ENCODE measurements at regions not wholly inside any gene's neighbourhood (a gene's known extent, or its start where the extent isn't known, plus 50 kb on each side); places are given as distances from the start of the nearest gene placed in this dataset.

DNA sequence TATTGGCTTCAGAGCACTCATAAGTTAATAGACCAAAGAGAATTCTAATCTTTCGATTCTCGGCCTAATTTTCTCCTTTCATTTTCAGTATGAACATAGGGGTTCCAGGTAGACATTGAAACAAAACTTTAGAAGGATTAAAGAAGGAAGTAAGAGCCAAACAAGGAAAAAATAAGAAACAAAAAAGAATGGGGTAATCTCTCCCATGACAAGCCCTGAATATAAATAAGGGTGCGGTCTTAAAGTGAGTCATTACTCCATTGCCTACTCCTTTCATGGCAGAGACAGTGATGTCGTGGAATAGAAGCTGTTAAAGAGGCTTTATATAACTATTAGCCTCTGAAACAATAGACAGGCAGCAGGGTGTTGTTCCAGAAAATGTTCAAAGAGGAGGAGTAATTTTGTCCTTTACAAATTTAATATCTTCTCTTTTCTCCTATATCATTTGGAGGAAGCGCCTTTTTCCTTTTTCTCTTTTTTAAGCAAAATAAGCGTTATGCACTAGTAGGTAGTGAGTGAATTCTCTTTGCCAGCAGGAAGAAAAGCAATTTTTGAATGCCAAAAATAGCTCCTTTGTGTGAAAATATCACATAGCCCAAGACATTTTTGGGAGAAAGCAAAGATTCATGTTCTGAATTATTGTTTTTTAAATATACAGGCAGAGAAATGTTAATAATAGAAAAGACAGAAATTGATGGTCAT lies 607.9 kb upstream of the KCNMB2 start:
- TF ChIP-seq EZH2 (IDR thresholded peaks at IDR 0.05; ENCODE audit: borderline replicate concordance, insufficient read depth, low read length, poor library complexity, severe bottlenecking) (no peak), SMC3 (conservative IDR thresholded peaks at IDR 0.05; ENCODE audit: poor library complexity) (no peak)
- H3K9me3 ChIP-seq (ENCODE audit: low read length), result no peaks in the 10 kb centered on the region
- no peaks in the 10 kb centered on the region for H3K9me2 ChIP-seq (ENCODE audit: insufficient read depth, low read length)
- no peaks in the 10 kb centered on the region for H3K36me3 ChIP-seq (ENCODE audit: insufficient read depth, low read length)
- no peaks in the 10 kb centered on the region for H4K20me1 ChIP-seq (ENCODE audit: insufficient read depth)
- no peaks in the 10 kb centered on the region for H3K27me3 ChIP-seq (ENCODE audit: insufficient read depth, low read depth, low read length)
- H2AFZ ChIP-seq (ENCODE audit: low read depth, low read length), result no peak overlapping the region
- H3K4me2 ChIP-seq (ENCODE audit: low read length), result no peak overlapping the region
- no peak overlapping the region for H3K27ac ChIP-seq (ENCODE audit: low read length)
- H3F3A ChIP-seq (ENCODE audit: insufficient read depth, low read length, poor library complexity, severe bottlenecking), result no peaks in the 10 kb centered on the region
- no peak overlapping the region for H3K9ac ChIP-seq (ENCODE audit: low read length)
- H3K4me3 ChIP-seq (ENCODE audit: low read length), result no peak overlapping the region
- H3K79me2 ChIP-seq (replicated peaks; ENCODE audit: insufficient read depth, low read length), result no peaks in the 10 kb centered on the region

DNA sequence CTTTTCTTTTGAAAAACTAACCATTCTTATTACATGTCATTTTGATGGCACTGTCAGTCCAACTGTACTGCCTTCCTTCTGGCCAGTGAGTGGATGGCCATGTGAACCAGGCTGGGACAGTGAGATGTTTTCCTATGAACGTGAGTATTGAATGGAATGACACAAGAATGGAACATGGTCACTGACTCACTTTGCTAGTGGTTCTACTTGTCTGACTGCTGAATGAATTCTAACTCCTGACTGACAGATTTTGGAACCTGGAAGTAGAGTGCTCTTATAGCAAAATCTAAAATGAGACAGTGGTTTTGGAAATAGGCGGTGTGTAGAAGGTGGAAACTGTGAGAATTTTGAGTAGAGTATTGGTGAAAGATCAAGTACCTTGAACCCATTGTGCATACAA lies 606.9 kb upstream of the KCNMB2 start:
- H3K4me3 ChIP-seq (ENCODE audit: low read length), result no peak overlapping the region
- H3K9ac ChIP-seq (ENCODE audit: low read length), result no peak overlapping the region
- H3K27me3 ChIP-seq (ENCODE audit: insufficient read depth, low read depth, low read length), result no peaks in the 10 kb centered on the region
- no peak for TF ChIP-seq EZH2 (IDR thresholded peaks at IDR 0.05; ENCODE audit: borderline replicate concordance, insufficient read depth, low read length, poor library complexity, severe bottlenecking)
- TF ChIP-seq RAD21 (conservative IDR thresholded peaks at IDR 0.05), result no peak
- TF ChIP-seq, protein P1, sequence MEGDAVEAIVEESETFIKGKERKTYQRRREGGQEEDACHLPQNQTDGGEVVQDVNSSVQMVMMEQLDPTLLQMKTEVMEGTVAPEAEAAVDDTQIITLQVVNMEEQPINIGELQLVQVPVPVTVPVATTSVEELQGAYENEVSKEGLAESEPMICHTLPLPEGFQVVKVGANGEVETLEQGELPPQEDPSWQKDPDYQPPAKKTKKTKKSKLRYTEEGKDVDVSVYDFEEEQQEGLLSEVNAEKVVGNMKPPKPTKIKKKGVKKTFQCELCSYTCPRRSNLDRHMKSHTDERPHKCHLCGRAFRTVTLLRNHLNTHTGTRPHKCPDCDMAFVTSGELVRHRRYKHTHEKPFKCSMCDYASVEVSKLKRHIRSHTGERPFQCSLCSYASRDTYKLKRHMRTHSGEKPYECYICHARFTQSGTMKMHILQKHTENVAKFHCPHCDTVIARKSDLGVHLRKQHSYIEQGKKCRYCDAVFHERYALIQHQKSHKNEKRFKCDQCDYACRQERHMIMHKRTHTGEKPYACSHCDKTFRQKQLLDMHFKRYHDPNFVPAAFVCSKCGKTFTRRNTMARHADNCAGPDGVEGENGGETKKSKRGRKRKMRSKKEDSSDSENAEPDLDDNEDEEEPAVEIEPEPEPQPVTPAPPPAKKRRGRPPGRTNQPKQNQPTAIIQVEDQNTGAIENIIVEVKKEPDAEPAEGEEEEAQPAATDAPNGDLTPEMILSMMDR (IDR thresholded peaks at IDR 0.05; ENCODE audit: poor library complexity, severe bottlenecking), result no peak
- no peak for TF ChIP-seq MXI1 (conservative IDR thresholded peaks at IDR 0.05; ENCODE audit: poor library complexity, severe bottlenecking)
- no peak for TF ChIP-seq EP300 (conservative IDR thresholded peaks at IDR 0.05; ENCODE audit: poor library complexity, severe bottlenecking)
- TF ChIP-seq TAF1 (IDR thresholded peaks at IDR 0.05; ENCODE audit: low read depth), result no peak
- TF ChIP-seq, protein P2, sequence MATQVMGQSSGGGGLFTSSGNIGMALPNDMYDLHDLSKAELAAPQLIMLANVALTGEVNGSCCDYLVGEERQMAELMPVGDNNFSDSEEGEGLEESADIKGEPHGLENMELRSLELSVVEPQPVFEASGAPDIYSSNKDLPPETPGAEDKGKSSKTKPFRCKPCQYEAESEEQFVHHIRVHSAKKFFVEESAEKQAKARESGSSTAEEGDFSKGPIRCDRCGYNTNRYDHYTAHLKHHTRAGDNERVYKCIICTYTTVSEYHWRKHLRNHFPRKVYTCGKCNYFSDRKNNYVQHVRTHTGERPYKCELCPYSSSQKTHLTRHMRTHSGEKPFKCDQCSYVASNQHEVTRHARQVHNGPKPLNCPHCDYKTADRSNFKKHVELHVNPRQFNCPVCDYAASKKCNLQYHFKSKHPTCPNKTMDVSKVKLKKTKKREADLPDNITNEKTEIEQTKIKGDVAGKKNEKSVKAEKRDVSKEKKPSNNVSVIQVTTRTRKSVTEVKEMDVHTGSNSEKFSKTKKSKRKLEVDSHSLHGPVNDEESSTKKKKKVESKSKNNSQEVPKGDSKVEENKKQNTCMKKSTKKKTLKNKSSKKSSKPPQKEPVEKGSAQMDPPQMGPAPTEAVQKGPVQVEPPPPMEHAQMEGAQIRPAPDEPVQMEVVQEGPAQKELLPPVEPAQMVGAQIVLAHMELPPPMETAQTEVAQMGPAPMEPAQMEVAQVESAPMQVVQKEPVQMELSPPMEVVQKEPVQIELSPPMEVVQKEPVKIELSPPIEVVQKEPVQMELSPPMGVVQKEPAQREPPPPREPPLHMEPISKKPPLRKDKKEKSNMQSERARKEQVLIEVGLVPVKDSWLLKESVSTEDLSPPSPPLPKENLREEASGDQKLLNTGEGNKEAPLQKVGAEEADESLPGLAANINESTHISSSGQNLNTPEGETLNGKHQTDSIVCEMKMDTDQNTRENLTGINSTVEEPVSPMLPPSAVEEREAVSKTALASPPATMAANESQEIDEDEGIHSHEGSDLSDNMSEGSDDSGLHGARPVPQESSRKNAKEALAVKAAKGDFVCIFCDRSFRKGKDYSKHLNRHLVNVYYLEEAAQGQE (IDR thresholded peaks at IDR 0.05; ENCODE audit: borderline replicate concordance), result no peak
- TF ChIP-seq SMC3 (conservative IDR thresholded peaks at IDR 0.05; ENCODE audit: poor library complexity), result no peak
- no peak overlapping the region for H3K4me2 ChIP-seq (ENCODE audit: low read length)
- H3K27ac ChIP-seq (ENCODE audit: low read length), result no peak overlapping the region
- no peaks in the 10 kb centered on the region for H3K9me3 ChIP-seq (ENCODE audit: low read length)
- H2AFZ ChIP-seq (ENCODE audit: low read depth, low read length), result no peak overlapping the region
- H3K9me2 ChIP-seq (ENCODE audit: insufficient read depth, low read length), result no peaks in the 10 kb centered on the region
- H3K36me3 ChIP-seq (ENCODE audit: insufficient read depth, low read length), result no peaks in the 10 kb centered on the region
- no peaks in the 10 kb centered on the region for H3F3A ChIP-seq (ENCODE audit: insufficient read depth, low read length, poor library complexity, severe bottlenecking)
- H4K20me1 ChIP-seq (ENCODE audit: insufficient read depth), result no peaks in the 10 kb centered on the region
- no peaks in the 10 kb centered on the region for H3K79me2 ChIP-seq (replicated peaks; ENCODE audit: insufficient read depth, low read length)

Data from neural cell (in vitro differentiated cells).